ENCODE measurements at regions not wholly inside any gene's neighbourhood (a gene's known extent, or its start where the extent isn't known, plus 50 kb on each side); places are given as distances from the start of the nearest gene placed in this dataset.

- DNase-seq: no peak
Measured at GRCh38 chr5:173744551-173744950, 128.1 kb upstream of the BOD1 start.

GRCh38 chr5:173745123-173745522, 128.7 kb upstream of the BOD1 start:
- DNase-seq: peak; percentile 86 to 93

GRCh38 chr5:173745557-173745956, 129.1 kb upstream of the BOD1 start:
- DNase-seq: no peak

GRCh38 chr5:173746047-173746646, 129.7 kb upstream of the BOD1 start:
- no peak for DNase-seq

GRCh38 chr5:173747876-173748275, 131.4 kb upstream of the BOD1 start:
- no peak for DNase-seq

- no peak for DNase-seq
Measured at GRCh38 chr5:173750538-173751265, 134.3 kb upstream of the BOD1 start.

DNA sequence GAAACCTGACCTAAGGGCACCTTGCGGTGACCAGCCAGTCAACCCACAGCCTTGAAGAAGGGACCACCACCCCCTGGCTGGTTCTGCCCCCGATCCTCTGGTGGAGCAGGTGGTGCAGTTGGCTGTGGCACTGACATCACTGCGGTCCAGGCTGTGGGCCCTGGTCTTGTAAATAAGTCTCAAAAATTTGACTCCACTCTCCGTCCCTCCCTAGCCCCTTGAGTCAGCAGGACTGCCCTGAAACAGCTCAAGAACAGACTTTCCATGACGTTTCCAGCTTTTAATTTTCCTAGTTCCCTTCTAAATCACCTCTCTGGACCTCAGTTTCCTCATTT, 134.8 kb upstream of the BOD1 start:
- no peak for DNase-seq

GRCh38 chr5:173752653-173753052, 135.5 kb upstream of the CPEB4 start:
- no peak for DNase-seq

- peak; percentile 76 to 85 for DNase-seq
Measured at GRCh38 chr5:173753307-173754168, 134.6 kb upstream of the CPEB4 start.

DNA sequence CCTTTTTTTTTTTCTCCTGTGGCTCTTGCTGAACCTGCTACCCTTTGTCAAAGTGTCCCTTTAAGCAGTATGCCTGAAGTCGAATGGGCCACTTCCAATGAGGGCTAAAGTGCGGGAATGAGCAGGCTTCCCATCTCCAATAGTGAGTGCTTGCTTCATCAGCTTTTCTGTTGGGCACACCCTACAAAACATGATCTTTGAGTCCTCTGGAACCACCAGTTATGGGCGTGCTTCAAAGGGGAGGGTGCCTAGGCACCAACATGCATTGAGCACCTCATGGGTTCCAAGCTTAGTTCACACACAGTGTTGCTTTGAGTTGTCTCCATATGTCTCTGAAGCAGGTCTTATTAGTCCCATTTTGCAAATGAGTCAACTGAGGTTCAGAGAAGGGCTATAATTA, 132.8 kb upstream of the CPEB4 start:
- DNase-seq: no peak

DNA sequence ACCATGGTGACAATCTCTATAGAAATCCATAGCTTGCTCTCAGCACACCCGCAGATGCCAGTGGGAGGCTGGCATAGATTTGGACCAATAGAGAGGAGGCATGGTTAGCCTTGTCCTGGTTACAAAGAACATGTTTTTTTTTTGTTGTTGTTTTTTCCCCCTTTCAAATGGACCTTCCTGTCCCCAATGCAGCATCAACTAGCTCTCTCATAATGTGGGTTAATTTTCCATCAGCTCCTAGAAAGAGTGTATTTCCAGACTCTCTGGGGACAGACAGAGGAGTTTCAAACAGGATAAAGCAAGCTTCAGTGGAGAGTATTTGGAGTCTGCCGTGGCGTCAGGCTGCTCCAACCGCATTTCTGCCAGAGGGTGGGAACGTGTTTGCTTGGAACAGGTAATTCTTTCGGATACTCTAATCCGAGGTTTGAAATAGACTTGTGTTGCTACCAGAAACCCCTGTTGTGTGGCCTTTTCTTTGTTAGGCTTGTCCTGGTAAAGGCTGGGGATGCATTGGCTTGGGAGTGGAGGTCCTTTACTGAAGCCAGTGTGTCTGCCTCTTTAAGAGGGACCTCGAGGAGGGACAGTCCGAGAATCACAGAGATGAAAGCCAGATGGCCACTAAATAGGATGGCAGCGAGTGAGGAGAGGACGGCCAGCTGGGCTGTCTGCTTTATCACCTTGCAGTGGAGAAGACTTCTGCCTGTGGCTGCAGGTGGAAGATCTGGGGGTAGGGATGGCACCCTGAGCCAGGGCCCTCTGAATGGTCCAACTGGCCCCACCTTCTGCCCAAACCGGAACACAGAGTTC, 130.5 kb upstream of the CPEB4 start:
- DNase-seq: no peak

DNA sequence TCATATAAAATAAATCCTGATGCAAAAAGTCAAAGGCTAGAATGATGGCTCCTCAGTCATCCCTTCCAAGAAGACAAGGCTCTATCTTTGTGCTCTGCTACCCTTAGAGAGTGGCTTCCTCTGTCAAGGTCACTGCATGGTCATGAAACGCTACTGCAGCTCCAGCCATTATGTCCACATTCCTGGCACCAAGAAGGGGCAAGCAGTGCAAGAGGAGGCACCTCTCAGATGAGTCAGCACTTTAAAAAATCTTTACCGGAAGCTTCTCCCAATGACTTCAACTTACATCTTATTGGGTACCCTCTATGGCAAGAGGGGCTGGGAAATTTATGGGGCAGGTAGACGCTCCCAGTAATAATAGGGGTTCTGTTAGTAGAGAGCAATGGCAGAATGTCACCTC, 129.5 kb upstream of the CPEB4 start:
- DNase-seq: no peak

- no peak for DNase-seq
Measured at GRCh38 chr5:173759691-173760090, 128.5 kb upstream of the CPEB4 start.

DNA sequence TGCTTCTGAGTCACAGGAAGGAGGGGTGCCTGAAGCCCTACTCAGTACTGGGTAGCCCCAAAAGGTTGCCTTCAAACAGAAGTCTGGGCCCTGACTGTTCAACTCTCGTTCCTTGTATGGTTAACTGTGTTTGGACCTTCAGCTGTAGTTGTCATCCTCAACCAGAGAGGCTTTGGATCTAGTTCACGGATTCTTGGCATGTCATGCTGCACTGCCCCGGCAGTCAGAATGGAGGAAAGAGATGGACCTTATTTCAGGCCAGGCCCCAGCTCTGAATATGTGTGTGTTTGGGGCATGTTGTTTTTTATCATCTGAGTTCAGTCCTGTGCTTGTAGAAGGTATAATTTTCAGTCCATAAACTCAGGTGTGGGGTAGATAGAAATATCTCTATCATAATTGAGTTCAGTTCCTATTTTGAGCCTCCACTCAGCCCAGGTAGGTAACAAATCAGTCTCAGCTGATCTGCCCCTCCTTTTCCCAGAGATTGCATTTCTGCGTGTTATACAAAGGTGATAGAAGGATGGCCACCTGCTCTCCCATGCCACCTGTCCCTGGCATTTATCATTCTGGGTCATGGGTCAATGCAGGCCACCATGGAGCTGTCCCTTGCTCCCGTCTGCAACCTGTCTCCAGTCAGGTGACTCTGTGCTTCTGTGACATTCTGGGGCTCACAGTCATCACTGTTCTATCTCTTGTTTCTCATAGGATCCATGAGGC, 127.5 kb upstream of the CPEB4 start:
- DNase-seq: no peak

GRCh38 chr5:173761178-173761513, 127.0 kb upstream of the CPEB4 start:
- no peak for DNase-seq

- no peak for DNase-seq
Measured at GRCh38 chr5:173762045-173762444, 126.1 kb upstream of the CPEB4 start.

- no peak for DNase-seq
Measured at GRCh38 chr5:173762930-173763329, 125.2 kb upstream of the CPEB4 start.

DNA sequence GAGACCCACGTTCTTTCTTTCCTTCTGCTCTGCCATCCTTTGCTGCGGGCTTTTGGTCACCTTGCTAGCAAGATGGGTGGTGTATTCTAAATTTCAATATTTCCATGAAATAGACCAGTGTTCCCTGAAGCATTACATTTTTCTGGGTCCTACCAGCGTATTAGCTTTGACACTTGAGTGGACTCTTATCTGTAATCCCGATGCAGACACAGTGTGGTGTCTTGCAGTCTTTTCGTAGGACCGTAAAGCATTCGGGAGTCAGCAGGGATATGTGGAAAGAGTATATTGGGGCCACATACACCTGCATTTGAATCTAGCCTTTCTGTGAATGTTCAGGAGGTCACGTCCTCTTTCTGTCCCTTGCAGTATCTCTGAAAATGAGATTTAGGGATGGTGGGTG, 124.7 kb upstream of the CPEB4 start:
- DNase-seq: no peak

GRCh38 chr5:173764332-173765028, 123.7 kb upstream of the CPEB4 start:
- DNase-seq: peak; percentile 54 to 55

GRCh38 chr5:173765029-173765644, 123.0 kb upstream of the CPEB4 start:
- DNase-seq: no peak

DNA sequence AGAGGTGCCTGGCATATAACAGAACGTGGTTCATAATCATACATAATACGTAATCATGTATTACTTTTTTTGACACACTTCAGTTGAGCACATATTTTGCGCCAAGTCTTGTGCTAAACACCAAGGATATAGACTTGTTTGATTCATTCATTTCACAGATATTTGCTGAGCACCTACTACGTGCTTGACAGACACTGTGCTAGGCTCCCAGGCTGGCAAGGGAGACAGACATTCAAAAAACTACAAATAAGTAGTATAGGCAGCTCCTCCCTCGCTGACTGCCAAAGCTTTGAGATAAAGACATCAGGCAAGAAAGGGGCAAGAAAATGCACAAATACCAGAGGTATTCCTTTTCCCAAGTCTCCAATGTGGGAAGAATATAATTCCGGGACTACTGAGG, 122.5 kb upstream of the CPEB4 start:
- DNase-seq: no peak
